PC-3 (cell line): ENCODE measurements at regions not wholly inside any gene's neighbourhood (a gene's known extent, or its start where the extent isn't known, plus 50 kb on each side); places are given as distances from the start of the nearest gene placed in this dataset.

Experiments used
- CTCF ChIP-seq: fragments of 300-600 bp; sonication (generic); conservative IDR thresholded peaks from 2 replicates; pipeline ENCODE4 v1.5.1; 2017; ENCODE audit warnings: antibody characterized with exemption, low read depth, mild to moderate bottlenecking, low read length
- EZH2 ChIP-seq: fragments of 300-600 bp; sonication (generic); IDR thresholded peaks from one replicate; pipeline ENCODE4 v1.6.1; 2017; ENCODE audit warnings: antibody characterized with exemption, mild to moderate bottlenecking, low read length; ENCODE audit not compliant: unreplicated experiment

- no peak for TF ChIP-seq CTCF
- no peak for TF ChIP-seq EZH2
Observed at GRCh38 chr4:181672751-181673150, 570.5 kb upstream of the TENM3 start.
